ENCODE measurements at regions not wholly inside any gene's neighbourhood (a gene's known extent, or its start where the extent isn't known, plus 50 kb on each side); places are given as distances from the start of the nearest gene placed in this dataset.

GRCh38 chr6:77361018-77361417, 102.3 kb downstream of the HTR1B start:
- no peak for TF ChIP-seq CTCF (IDR thresholded peaks at IDR 0.05)
- TF ChIP-seq EP300 (IDR thresholded peaks at IDR 0.05) = no peak
